Right lobe of liver (tissue), 6 donors: ENCODE measurements at regions not wholly inside any gene's neighbourhood (a gene's known extent, or its start where the extent isn't known, plus 50 kb on each side); places are given as distances from the start of the nearest gene placed in this dataset.

Experiments used
- ATAC-seq, 4 donors: fragments of 200-7000 bp; cut with Tn5 transposase; one replicate each; pipeline ENCODE4 v1.9.1; 2020; ENCODE audit warnings: mild to moderate bottlenecking in 4 of 4, moderate library complexity in 4 of 4
- DNase-seq, 3 donors: peaks; one replicate each; pipeline ENCODE4 v3.0.0-alpha.2; 2020
- H3K27ac ChIP-seq, 3 donors: fragments of 200-600 bp; one replicate each; pipeline ENCODE4 v1.8.0; 2022
- H3K27me3 ChIP-seq, 2 donors: fragments of 200-600 bp; one replicate each; pipeline ENCODE4 v1.8.0; 2022
- H3K36me3 ChIP-seq, 4 donors: fragments of 200-600 bp; sonication (generic) in 1 of 4; one replicate each; pipeline versions ENCODE4 v1.5.1 to v1.8.0; 2017 to 2022; ENCODE audit warnings: control low read depth in 1 of 4
- H3K4me1 ChIP-seq, 4 donors: fragments of 200-600 bp; sonication (generic) in 1 of 4; one replicate each; pipeline versions ENCODE4 v1.5.1 to v1.8.0; 2017 to 2022; ENCODE audit warnings: control low read depth in 1 of 4
- H3K4me3 ChIP-seq, 3 donors: fragments of 200-600 bp; one replicate each; pipeline ENCODE4 v1.8.0; 2022
- H3K9me3 ChIP-seq, 4 donors: fragments of 200-600 bp; sonication (generic) in 1 of 4; one replicate each; pipeline versions ENCODE4 v1.5.1 to v1.8.0; 2017 to 2022; ENCODE audit warnings: control low read depth in 1 of 4
- POLR2A ChIP-seq: fragments of 450-650 bp; IDR thresholded peaks from one replicate; pipeline ENCODE4 v1.6.1; 2017; ENCODE audit warnings: antibody characterized with exemption, mild to moderate bottlenecking
- WGBS: methylation state at CpG from one replicate; pipeline ENCODE4 v1.1.6; 2018; ENCODE audit warnings: low coverage, low lambda C conversion rate; ENCODE audit not compliant: insufficient coverage; ENCODE audit errors: missing lambda C conversion rate; 5-methylcytosine and 5-hydroxymethylcytosine counted together
- intact Hi-C, 2 donors: fragments of 100-400 bp; cut with DNase I; formaldehyde crosslinking; loops; one replicate each; pipeline versions ENCODE4 v1.11.2 to v1.14.1; 2022
- TF ChIP-seq, protein P1 (sequence below), 4 donors: fragments of 200-600 bp in 3 of 4; fragments of 450-650 bp in 1 of 4; IDR thresholded peaks; one replicate each; pipeline versions ENCODE4 v1.5.1 to v1.8.0; 2016 to 2022; ENCODE audit warnings: antibody characterized with exemption in 4 of 4, mild to moderate bottlenecking in 2 of 4
- donor health status: DM: no; HTN: yes; CAD: no.
- donor health status: DM: no; HTN: no; CAD: no.
- donor health status: DM: no; HTN: no; CAD: no.
- donor health status: DM: no; HTN: yes; CAD: no.
- donor health status: DM: no; HTN: yes; CAD: no.

DNA sequence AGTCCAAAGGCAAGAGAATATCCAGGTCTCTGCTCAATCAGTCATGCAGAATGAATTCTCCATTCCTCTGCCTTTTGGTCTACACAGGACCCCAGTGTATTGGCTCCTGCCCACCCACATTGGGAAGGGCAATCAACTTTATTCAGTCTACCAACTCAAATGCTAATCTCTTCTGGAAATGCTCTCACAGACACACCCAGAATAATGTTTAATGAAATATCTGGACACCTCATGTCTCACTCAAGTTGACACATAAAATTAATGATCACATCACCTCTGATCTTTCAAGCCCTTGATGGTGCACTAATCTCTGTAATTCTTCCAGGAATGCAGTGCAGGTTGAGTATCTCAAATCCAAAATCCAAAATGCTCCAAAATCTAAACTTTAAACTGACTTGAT is 315.6 kb downstream of the HRH4 start:
- H3K27ac ChIP-seq, result no peak overlapping the region
- DNase-seq, result no peak
- H3K9me3 ChIP-seq, result no peaks in the 10 kb centered on the region
- no peaks in the 10 kb centered on the region for H3K27me3 ChIP-seq
- no peaks in the 10 kb centered on the region for H3K36me3 ChIP-seq
- intact Hi-C loops, result no loop called here
- no peak overlapping the region for H3K4me3 ChIP-seq
- no peak for TF ChIP-seq POLR2A
- no peak for ATAC-seq
- H3K4me1 ChIP-seq, result no peaks in the 10 kb centered on the region

DNA sequence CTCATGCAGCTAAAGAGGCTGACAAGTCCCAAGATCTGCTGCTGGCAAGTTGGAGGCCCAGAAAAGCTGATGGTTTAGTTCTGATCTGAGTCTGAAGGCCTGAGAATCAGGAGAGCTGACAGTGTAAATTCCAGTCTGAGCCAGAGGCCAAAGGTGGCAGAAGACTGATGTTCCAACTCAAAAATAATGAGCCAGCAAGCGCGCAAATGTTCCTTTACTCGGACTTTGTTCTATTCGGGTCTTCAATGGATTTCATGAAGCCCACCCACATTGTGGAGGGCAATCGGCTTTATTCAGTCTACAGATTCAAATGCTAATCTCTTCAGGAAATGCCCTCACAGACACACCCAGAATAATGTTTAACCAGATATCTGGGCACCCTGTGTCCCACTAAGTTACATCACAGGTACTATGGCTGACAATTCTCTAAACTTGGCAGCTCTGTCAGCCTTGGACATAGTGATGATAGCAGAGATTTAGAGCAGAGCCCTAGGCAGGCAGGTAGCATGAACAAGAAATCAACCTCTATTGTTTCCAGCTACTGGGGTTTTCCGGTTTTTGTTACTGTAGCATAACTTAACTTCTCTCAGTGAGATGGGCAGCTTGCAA is 318.5 kb downstream of the HRH4 start:
- intact Hi-C loops, result no loop called here
- DNase-seq, result peak in 1 of 3 donors; percentile 61
- WGBS, result 24% methylated on average over 6 of the region's 6 CpGs
- H3K36me3 ChIP-seq, result no peaks in the 10 kb centered on the region
- no peak overlapping the region for H3K27ac ChIP-seq
- H3K27me3 ChIP-seq, result no peaks in the 10 kb centered on the region
- ATAC-seq, result peak; percentile 75 to 97 (median 89)
- no peak overlapping the region for H3K4me3 ChIP-seq
- H3K9me3 ChIP-seq, result no peaks in the 10 kb centered on the region
- TF ChIP-seq, protein P1, sequence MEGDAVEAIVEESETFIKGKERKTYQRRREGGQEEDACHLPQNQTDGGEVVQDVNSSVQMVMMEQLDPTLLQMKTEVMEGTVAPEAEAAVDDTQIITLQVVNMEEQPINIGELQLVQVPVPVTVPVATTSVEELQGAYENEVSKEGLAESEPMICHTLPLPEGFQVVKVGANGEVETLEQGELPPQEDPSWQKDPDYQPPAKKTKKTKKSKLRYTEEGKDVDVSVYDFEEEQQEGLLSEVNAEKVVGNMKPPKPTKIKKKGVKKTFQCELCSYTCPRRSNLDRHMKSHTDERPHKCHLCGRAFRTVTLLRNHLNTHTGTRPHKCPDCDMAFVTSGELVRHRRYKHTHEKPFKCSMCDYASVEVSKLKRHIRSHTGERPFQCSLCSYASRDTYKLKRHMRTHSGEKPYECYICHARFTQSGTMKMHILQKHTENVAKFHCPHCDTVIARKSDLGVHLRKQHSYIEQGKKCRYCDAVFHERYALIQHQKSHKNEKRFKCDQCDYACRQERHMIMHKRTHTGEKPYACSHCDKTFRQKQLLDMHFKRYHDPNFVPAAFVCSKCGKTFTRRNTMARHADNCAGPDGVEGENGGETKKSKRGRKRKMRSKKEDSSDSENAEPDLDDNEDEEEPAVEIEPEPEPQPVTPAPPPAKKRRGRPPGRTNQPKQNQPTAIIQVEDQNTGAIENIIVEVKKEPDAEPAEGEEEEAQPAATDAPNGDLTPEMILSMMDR (IDR thresholded peaks at IDR 0.05), result no peak
- TF ChIP-seq POLR2A, result no peak
- H3K4me1 ChIP-seq, result no peaks in the 10 kb centered on the region

DNA sequence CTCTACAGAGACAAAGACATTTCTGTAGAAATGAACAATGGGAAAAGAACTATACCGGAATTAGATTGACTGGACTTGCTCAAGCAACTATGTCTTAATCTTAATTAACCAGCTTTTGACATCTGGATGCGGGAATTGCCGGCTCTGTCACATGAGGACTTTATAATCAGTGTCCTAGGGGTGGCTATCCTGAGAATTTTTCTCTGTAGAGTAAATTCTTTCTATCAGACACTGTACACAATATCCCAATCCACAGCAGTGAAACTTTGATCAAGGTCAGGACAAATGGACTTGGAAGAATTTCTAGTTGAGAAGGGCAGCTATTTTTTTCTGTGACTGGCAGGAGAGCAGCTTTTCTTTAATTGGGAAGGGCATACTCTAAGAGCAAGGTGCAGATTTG is 322.1 kb downstream of the HRH4 start:
- no peaks in the 10 kb centered on the region for H3K4me1 ChIP-seq
- intact Hi-C loops, result no loop called here
- peak in 1 of 4 donors; percentile 14 for ATAC-seq
- TF ChIP-seq POLR2A, result no peak
- TF ChIP-seq, protein P1 (IDR thresholded peaks at IDR 0.05), result no peak
- no peaks in the 10 kb centered on the region for H3K36me3 ChIP-seq
- 67% methylated on average over 3 of the region's 3 CpGs for WGBS
- H3K27me3 ChIP-seq, result no peaks in the 10 kb centered on the region
- H3K27ac ChIP-seq, result no peak overlapping the region
- H3K9me3 ChIP-seq, result no peaks in the 10 kb centered on the region
- H3K4me3 ChIP-seq, result no peak overlapping the region
- no peak for DNase-seq

DNA sequence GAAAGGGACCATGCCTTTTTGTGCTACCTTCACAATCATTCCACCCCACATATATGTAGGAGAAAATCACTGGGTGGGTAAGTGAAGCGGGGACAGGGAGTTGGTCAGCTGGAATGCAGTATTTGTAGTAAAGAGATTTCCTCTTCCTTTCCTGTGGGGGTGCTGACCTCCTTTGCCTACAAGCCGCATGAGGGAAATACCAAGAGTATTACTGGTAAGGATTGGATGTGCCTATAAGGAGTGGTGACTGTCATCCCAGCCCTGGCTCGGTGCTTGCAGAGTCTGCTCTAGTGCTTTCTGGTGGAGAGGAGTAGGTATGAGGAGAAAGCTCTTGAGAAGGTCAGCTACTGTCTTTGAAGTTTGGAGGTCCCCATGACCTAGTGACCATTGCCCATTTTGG is 324.6 kb downstream of the HRH4 start:
- no peaks in the 10 kb centered on the region for H3K4me1 ChIP-seq
- H3K27ac ChIP-seq, result no peak overlapping the region
- TF ChIP-seq POLR2A, result no peak
- TF ChIP-seq, protein P1 (IDR thresholded peaks at IDR 0.05), result no peak
- intact Hi-C loops, result no loop called here
- 56% methylated on average over 3 of the region's 3 CpGs for WGBS
- no peak overlapping the region for H3K4me3 ChIP-seq
- H3K9me3 ChIP-seq, result no peaks in the 10 kb centered on the region
- H3K36me3 ChIP-seq, result no peaks in the 10 kb centered on the region
- no peaks in the 10 kb centered on the region for H3K27me3 ChIP-seq
- DNase-seq (no peak), ATAC-seq (no peak)

DNA sequence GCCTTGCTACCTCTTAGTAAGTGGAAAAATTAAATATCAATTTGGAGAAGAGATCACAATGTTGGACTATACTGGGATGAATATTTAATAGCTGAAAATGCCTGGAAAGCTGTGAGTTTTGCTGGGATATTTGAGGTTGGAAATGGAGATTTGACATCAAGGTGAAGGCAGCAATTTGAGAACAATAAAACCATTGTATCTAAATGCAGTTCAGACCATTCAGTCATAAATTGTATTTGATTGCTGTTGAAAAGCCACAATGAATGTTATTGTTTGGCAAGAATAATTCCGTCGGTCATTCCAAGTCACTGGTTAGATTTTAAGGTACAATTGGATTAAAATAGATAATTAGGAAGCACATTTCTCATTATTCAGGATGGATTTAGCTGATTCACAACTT is 325.6 kb downstream of the HRH4 start:
- H3K27ac ChIP-seq, result no peak overlapping the region
- ATAC-seq (no peak), DNase-seq (no peak)
- H3K4me1 ChIP-seq, result no peaks in the 10 kb centered on the region
- intact Hi-C loops, result no loop called here
- 50% methylated on average over 2 of the region's 2 CpGs for WGBS
- no peak for TF ChIP-seq POLR2A
- TF ChIP-seq, protein P1 (IDR thresholded peaks at IDR 0.05), result no peak
- H3K4me3 ChIP-seq, result no peak overlapping the region
- H3K27me3 ChIP-seq, result no peaks in the 10 kb centered on the region
- no peaks in the 10 kb centered on the region for H3K36me3 ChIP-seq
- no peaks in the 10 kb centered on the region for H3K9me3 ChIP-seq
